ENCODE measurements at regions not wholly inside any gene's neighbourhood (a gene's known extent, or its start where the extent isn't known, plus 50 kb on each side); places are given as distances from the start of the nearest gene placed in this dataset.
A peak's percentile ranks its signal among the peaks of the same experiment; 100 is the strongest.

DNA sequence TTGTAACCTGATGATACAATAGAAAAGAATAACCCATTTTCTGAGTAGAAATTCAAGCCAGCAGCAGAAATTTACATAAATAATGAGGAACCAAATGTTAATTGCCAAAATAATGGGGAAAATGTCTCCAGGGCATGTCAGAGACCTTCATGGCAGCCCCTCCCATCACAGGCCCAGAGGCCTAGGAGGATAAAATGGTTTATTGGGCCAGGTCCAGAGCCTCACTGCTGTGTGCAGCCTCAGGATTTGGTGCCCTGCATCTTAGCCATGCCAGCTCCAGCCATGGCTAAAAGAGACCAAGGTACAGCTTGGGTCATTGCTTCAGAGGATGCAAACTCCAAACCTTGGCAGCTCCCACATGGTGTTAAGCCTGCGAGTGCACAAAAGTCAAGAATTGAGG lies 352.1 kb upstream of the MEIS2 start:
- no peak for DNase-seq (ENCODE audit: low spot score)
- no peak overlapping the region for H3K27ac ChIP-seq (ENCODE audit: low read depth in 1 of 2, low read length in 2 of 2)
- TF ChIP-seq RXRA (IDR thresholded peaks at IDR 0.05), result no peak
- no peak for TF ChIP-seq GABPA (IDR thresholded peaks at IDR 0.05 in 1 of 2, conservative IDR thresholded peaks at IDR 0.05 in 1 of 2)
- TF ChIP-seq HNF4A (conservative IDR thresholded peaks at IDR 0.05), result no peak
- no peak for TF ChIP-seq HNF4G (IDR thresholded peaks at IDR 0.05)
- no peak for TF ChIP-seq FOXA1 (IDR thresholded peaks at IDR 0.05)
- no peak for TF ChIP-seq YY1 (IDR thresholded peaks at IDR 0.05)
- TF ChIP-seq, protein P1, sequence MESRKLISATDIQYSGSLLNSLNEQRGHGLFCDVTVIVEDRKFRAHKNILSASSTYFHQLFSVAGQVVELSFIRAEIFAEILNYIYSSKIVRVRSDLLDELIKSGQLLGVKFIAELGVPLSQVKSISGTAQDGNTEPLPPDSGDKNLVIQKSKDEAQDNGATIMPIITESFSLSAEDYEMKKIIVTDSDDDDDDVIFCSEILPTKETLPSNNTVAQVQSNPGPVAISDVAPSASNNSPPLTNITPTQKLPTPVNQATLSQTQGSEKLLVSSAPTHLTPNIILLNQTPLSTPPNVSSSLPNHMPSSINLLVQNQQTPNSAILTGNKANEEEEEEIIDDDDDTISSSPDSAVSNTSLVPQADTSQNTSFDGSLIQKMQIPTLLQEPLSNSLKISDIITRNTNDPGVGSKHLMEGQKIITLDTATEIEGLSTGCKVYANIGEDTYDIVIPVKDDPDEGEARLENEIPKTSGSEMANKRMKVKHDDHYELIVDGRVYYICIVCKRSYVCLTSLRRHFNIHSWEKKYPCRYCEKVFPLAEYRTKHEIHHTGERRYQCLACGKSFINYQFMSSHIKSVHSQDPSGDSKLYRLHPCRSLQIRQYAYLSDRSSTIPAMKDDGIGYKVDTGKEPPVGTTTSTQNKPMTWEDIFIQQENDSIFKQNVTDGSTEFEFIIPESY (IDR thresholded peaks at IDR 0.05), result no peak
- no peak for TF ChIP-seq NR2F2 (IDR thresholded peaks at IDR 0.05)
- no peak for TF ChIP-seq FOXA2 (IDR thresholded peaks at IDR 0.05)
- TF ChIP-seq, protein P2, sequence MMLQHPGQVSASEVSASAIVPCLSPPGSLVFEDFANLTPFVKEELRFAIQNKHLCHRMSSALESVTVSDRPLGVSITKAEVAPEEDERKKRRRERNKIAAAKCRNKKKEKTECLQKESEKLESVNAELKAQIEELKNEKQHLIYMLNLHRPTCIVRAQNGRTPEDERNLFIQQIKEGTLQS (IDR thresholded peaks at IDR 0.05), result no peak
- no peak for TF ChIP-seq EGR1 (IDR thresholded peaks at IDR 0.05; ENCODE audit: low read depth in 2 of 2)
- TF ChIP-seq, protein P3, sequence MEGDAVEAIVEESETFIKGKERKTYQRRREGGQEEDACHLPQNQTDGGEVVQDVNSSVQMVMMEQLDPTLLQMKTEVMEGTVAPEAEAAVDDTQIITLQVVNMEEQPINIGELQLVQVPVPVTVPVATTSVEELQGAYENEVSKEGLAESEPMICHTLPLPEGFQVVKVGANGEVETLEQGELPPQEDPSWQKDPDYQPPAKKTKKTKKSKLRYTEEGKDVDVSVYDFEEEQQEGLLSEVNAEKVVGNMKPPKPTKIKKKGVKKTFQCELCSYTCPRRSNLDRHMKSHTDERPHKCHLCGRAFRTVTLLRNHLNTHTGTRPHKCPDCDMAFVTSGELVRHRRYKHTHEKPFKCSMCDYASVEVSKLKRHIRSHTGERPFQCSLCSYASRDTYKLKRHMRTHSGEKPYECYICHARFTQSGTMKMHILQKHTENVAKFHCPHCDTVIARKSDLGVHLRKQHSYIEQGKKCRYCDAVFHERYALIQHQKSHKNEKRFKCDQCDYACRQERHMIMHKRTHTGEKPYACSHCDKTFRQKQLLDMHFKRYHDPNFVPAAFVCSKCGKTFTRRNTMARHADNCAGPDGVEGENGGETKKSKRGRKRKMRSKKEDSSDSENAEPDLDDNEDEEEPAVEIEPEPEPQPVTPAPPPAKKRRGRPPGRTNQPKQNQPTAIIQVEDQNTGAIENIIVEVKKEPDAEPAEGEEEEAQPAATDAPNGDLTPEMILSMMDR (IDR thresholded peaks at IDR 0.05; ENCODE audit: low read depth, low read length, missing input control), result no peak
- TF ChIP-seq, protein P4, sequence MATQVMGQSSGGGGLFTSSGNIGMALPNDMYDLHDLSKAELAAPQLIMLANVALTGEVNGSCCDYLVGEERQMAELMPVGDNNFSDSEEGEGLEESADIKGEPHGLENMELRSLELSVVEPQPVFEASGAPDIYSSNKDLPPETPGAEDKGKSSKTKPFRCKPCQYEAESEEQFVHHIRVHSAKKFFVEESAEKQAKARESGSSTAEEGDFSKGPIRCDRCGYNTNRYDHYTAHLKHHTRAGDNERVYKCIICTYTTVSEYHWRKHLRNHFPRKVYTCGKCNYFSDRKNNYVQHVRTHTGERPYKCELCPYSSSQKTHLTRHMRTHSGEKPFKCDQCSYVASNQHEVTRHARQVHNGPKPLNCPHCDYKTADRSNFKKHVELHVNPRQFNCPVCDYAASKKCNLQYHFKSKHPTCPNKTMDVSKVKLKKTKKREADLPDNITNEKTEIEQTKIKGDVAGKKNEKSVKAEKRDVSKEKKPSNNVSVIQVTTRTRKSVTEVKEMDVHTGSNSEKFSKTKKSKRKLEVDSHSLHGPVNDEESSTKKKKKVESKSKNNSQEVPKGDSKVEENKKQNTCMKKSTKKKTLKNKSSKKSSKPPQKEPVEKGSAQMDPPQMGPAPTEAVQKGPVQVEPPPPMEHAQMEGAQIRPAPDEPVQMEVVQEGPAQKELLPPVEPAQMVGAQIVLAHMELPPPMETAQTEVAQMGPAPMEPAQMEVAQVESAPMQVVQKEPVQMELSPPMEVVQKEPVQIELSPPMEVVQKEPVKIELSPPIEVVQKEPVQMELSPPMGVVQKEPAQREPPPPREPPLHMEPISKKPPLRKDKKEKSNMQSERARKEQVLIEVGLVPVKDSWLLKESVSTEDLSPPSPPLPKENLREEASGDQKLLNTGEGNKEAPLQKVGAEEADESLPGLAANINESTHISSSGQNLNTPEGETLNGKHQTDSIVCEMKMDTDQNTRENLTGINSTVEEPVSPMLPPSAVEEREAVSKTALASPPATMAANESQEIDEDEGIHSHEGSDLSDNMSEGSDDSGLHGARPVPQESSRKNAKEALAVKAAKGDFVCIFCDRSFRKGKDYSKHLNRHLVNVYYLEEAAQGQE (IDR thresholded peaks at IDR 0.05), result no peak
- TF ChIP-seq SP1 (IDR thresholded peaks at IDR 0.05), result no peak
- TF ChIP-seq, protein P5, sequence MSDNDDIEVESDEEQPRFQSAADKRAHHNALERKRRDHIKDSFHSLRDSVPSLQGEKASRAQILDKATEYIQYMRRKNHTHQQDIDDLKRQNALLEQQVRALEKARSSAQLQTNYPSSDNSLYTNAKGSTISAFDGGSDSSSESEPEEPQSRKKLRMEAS (IDR thresholded peaks at IDR 0.05), result no peak
- TF ChIP-seq RAD21 (IDR thresholded peaks at IDR 0.05), result no peak
- no peak for TF ChIP-seq JUND (IDR thresholded peaks at IDR 0.05)
- no peak for TF ChIP-seq TAF1 (conservative IDR thresholded peaks at IDR 0.05)
- no peaks in the 10 kb centered on the region for H3K36me3 ChIP-seq (ENCODE audit: control insufficient read depth in 4 of 4, insufficient read depth in 3 of 4, low read depth in 1 of 4, low read length in 3 of 4)
- H3K9me3 ChIP-seq (ENCODE audit: control insufficient read depth in 4 of 4, low read length in 3 of 4), result peaks cover 0 to 8% (median 4%) of the 10 kb centered on the region in 4 donors
- H3K4me1 ChIP-seq (ENCODE audit: control insufficient read depth in 4 of 4, insufficient read depth in 4 of 4, low read length in 3 of 4), result no peaks in the 10 kb centered on the region
- peaks cover 0 to 3% (median 0%) of the 10 kb centered on the region in 4 donors for H3K27me3 ChIP-seq (ENCODE audit: control insufficient read depth in 4 of 4, insufficient read depth in 4 of 4, low read length in 3 of 4)
- 91% methylated on average over 1 of the region's 1 CpG for WGBS
- no peak overlapping the region for H3K9ac ChIP-seq (ENCODE audit: low read depth in 1 of 2, low read length in 2 of 2)
- peak overlapping the region in 1 of 3 donors; percentile 18 for H3K4me3 ChIP-seq (ENCODE audit: low read depth in 1 of 3, low read length in 3 of 3)

Measured in liver (tissue), 8 donors.